Right lobe of liver (tissue), 6 donors: ENCODE measurements at regions not wholly inside any gene's neighbourhood (a gene's known extent, or its start where the extent isn't known, plus 50 kb on each side); places are given as distances from the start of the nearest gene placed in this dataset.

Experiments used
- ATAC-seq, 4 donors: fragments of 200-7000 bp; cut with Tn5 transposase; one replicate each; pipeline ENCODE4 v1.9.1; 2020; ENCODE audit warnings: mild to moderate bottlenecking in 4 of 4, moderate library complexity in 4 of 4
- DNase-seq, 3 donors: peaks; one replicate each; pipeline ENCODE4 v3.0.0-alpha.2; 2020
- H3K27ac ChIP-seq, 3 donors: fragments of 200-600 bp; one replicate each; pipeline ENCODE4 v1.8.0; 2022
- H3K27me3 ChIP-seq, 2 donors: fragments of 200-600 bp; one replicate each; pipeline ENCODE4 v1.8.0; 2022
- H3K36me3 ChIP-seq, 4 donors: fragments of 200-600 bp; sonication (generic) in 1 of 4; one replicate each; pipeline versions ENCODE4 v1.5.1 to v1.8.0; 2017 to 2022; ENCODE audit warnings: control low read depth in 1 of 4
- H3K4me1 ChIP-seq, 4 donors: fragments of 200-600 bp; sonication (generic) in 1 of 4; one replicate each; pipeline versions ENCODE4 v1.5.1 to v1.8.0; 2017 to 2022; ENCODE audit warnings: control low read depth in 1 of 4
- H3K4me3 ChIP-seq, 3 donors: fragments of 200-600 bp; one replicate each; pipeline ENCODE4 v1.8.0; 2022
- H3K9me3 ChIP-seq, 4 donors: fragments of 200-600 bp; sonication (generic) in 1 of 4; one replicate each; pipeline versions ENCODE4 v1.5.1 to v1.8.0; 2017 to 2022; ENCODE audit warnings: control low read depth in 1 of 4
- POLR2A ChIP-seq: fragments of 450-650 bp; IDR thresholded peaks from one replicate; pipeline ENCODE4 v1.6.1; 2017; ENCODE audit warnings: antibody characterized with exemption, mild to moderate bottlenecking
- WGBS: methylation state at CpG from one replicate; pipeline ENCODE4 v1.1.6; 2018; ENCODE audit warnings: low coverage, low lambda C conversion rate; ENCODE audit not compliant: insufficient coverage; ENCODE audit errors: missing lambda C conversion rate; 5-methylcytosine and 5-hydroxymethylcytosine counted together
- intact Hi-C, 2 donors: fragments of 100-400 bp; cut with DNase I; formaldehyde crosslinking; loops; one replicate each; pipeline versions ENCODE4 v1.11.2 to v1.14.1; 2022
- TF ChIP-seq, protein P1 (sequence below), 4 donors: fragments of 200-600 bp in 3 of 4; fragments of 450-650 bp in 1 of 4; IDR thresholded peaks; one replicate each; pipeline versions ENCODE4 v1.5.1 to v1.8.0; 2016 to 2022; ENCODE audit warnings: antibody characterized with exemption in 4 of 4, mild to moderate bottlenecking in 2 of 4
- donor health status: DM: no; HTN: yes; CAD: no.
- donor health status: DM: no; HTN: no; CAD: no.
- donor health status: DM: no; HTN: no; CAD: no.
- donor health status: DM: no; HTN: yes; CAD: no.
- donor health status: DM: no; HTN: yes; CAD: no.

DNA sequence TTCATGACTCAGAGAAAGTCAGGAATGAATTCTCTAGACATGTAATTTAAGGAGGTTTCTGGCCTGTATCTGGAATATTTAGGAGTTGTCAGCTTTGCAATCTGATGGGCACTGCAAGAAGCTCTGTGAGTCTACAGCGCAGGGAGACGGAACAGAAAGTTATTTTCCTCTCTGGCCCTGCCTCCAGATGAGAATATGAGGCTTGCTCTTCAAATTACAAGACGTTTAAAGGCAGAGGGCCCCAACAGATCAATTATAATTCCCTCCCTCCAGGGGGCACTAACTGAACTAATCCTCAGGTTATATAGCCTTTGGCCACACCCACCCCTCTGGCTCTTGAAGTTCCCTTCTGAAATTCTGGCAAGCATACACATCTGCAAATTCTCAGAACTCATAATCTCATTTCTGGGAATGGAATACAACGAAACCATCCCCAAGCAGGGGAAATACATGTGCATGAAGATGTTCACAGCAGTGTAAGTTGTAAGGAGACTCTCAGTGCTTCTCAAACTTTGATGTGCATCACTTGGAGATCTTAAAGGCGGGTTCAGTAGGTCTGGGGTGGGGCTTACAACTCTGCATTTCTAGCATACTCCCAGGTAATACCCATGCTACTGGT, 307.6 kb downstream of the CWC27 start:
- Histone ChIP-seq H3K4me3 (no peak overlapping the region), H3K9me3 (no peaks in the 10 kb centered on the region), H3K4me1 (no peaks in the 10 kb centered on the region), H3K36me3 (no peaks in the 10 kb centered on the region), H3K27me3 (no peaks in the 10 kb centered on the region), H3K27ac (no peak overlapping the region)
- TF ChIP-seq, protein P1, sequence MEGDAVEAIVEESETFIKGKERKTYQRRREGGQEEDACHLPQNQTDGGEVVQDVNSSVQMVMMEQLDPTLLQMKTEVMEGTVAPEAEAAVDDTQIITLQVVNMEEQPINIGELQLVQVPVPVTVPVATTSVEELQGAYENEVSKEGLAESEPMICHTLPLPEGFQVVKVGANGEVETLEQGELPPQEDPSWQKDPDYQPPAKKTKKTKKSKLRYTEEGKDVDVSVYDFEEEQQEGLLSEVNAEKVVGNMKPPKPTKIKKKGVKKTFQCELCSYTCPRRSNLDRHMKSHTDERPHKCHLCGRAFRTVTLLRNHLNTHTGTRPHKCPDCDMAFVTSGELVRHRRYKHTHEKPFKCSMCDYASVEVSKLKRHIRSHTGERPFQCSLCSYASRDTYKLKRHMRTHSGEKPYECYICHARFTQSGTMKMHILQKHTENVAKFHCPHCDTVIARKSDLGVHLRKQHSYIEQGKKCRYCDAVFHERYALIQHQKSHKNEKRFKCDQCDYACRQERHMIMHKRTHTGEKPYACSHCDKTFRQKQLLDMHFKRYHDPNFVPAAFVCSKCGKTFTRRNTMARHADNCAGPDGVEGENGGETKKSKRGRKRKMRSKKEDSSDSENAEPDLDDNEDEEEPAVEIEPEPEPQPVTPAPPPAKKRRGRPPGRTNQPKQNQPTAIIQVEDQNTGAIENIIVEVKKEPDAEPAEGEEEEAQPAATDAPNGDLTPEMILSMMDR (IDR thresholded peaks at IDR 0.05): peak in 3 of 4 donors; percentile 18 to 27 (median 21)
- no peak for TF ChIP-seq POLR2A
- 61% methylated on average over 3 of the region's 5 CpGs for WGBS
- ATAC-seq: peak; percentile 56 to 74 (median 66)
- DNase-seq: no peak
- intact Hi-C loops: no loop called here

GRCh38 chr5:65077653-65078052, 308.9 kb downstream of the CWC27 start:
- 60% methylated on average over 4 of the region's 4 CpGs for WGBS
- ATAC-seq: no peak
- Histone ChIP-seq H3K4me3 (no peak overlapping the region), H3K9me3 (no peaks in the 10 kb centered on the region), H3K36me3 (no peaks in the 10 kb centered on the region), H3K27ac (no peak overlapping the region), H3K27me3 (no peaks in the 10 kb centered on the region), H3K4me1 (no peaks in the 10 kb centered on the region)
- DNase-seq: no peak
- TF ChIP-seq, protein P1 (IDR thresholded peaks at IDR 0.05): no peak
- no peak for TF ChIP-seq POLR2A
- intact Hi-C loops: no loop called here

GRCh38 chr5:65078331-65078730, 309.6 kb downstream of the CWC27 start:
- no peak overlapping the region for H3K4me3 ChIP-seq
- H3K36me3 ChIP-seq: no peaks in the 10 kb centered on the region
- peak in 1 of 4 donors; percentile 26 for ATAC-seq
- intact Hi-C loops: no loop called here
- no peak overlapping the region for H3K27ac ChIP-seq
- TF ChIP-seq, protein P1 (IDR thresholded peaks at IDR 0.05): no peak
- no peak for TF ChIP-seq POLR2A
- WGBS: 68% methylated on average over 4 of the region's 4 CpGs
- DNase-seq: no peak
- H3K27me3 ChIP-seq: no peaks in the 10 kb centered on the region
- no peaks in the 10 kb centered on the region for H3K9me3 ChIP-seq
- no peaks in the 10 kb centered on the region for H3K4me1 ChIP-seq

DNA sequence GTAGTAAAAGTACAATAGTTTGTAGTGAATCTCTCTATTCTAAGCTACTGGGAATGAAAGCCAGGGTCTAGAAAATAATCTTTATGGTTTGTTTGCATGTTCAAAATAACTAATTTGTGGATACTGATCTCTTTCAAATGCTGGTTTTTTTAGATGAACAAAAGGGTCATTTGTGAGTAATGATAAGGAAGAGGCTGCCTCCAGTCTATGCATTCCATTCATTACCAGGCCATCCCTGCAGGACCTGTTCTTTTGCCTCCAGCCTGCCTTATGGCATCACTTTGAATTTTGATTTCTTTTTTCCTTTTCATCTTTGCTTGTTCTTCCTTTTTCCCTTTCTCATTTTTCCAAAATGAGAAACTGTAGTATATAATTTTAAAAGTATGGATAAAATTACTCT, 312.3 kb downstream of the CWC27 start:
- H3K4me1 ChIP-seq: no peaks in the 10 kb centered on the region
- TF ChIP-seq, protein P1 (IDR thresholded peaks at IDR 0.05): no peak
- ATAC-seq (no peak), DNase-seq (no peak)
- intact Hi-C loops: no loop called here
- no peaks in the 10 kb centered on the region for H3K9me3 ChIP-seq
- no peak overlapping the region for H3K27ac ChIP-seq
- no peak overlapping the region for H3K4me3 ChIP-seq
- no peaks in the 10 kb centered on the region for H3K36me3 ChIP-seq
- no peaks in the 10 kb centered on the region for H3K27me3 ChIP-seq
